22Rv1 (cell line): ENCODE measurements at regions not wholly inside any gene's neighbourhood (a gene's known extent, or its start where the extent isn't known, plus 50 kb on each side); places are given as distances from the start of the nearest gene placed in this dataset.

Experiments used
- H3K27ac ChIP-seq: fragments of 450-650 bp; 2 replicates; pipeline ENCODE4 v1.5.1; 2017
- CTCF ChIP-seq: fragments of 450-650 bp; IDR thresholded peaks from 2 replicates; pipeline ENCODE4 v1.5.1; 2017; ENCODE audit warnings: mild to moderate bottlenecking
- ZFX ChIP-seq: fragments of 450-650 bp; IDR thresholded peaks from 2 replicates; pipeline ENCODE4 v1.6.1; 2017; ENCODE audit warnings: antibody characterized with exemption, borderline replicate concordance

DNA sequence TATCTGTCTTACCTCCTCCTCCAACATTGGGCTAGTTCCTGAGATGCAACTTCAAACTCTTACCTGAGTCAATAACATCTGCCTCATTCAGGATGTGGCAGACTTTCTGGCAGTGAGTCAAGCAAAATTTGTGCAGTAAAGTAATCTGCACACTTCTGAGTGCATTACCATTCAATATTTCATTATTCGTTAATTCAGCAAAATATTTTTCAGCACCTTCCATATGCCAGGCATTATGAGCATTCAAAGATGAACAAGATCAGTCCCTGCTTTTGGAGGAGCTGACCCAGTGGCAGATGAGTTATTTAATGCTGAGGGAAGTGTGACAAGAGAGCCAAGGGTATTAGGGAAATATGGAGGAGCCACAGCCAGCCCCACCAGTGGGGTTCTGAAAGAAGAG lies 339.7 kb downstream of the LNPK start:
- TF ChIP-seq CTCF, result no peak
- no peak for TF ChIP-seq ZFX

GRCh38 chr2:175648577-175649063 lies 353.4 kb downstream of the LNPK start:
- TF ChIP-seq ZFX (no peak), CTCF (no peak)

More for the DNA sequence above, 339.7 kb downstream of the LNPK start:
- H3K27ac ChIP-seq, result no peak overlapping the region

GRCh38 chr2:175647058-175647457 lies 355.0 kb downstream of the LNPK start:
- H3K27ac ChIP-seq, result no peak overlapping the region
- TF ChIP-seq ZFX, result no peak
- no peak for TF ChIP-seq CTCF

More at GRCh38 chr2:175648577-175649063, 353.4 kb downstream of the LNPK start:
- H3K27ac ChIP-seq, result no peak overlapping the region

GRCh38 chr2:175640655-175641054 lies 361.4 kb downstream of the LNPK start:
- no peak overlapping the region for H3K27ac ChIP-seq
- no peak for TF ChIP-seq ZFX
- TF ChIP-seq CTCF, result no peak

GRCh38 chr2:175633227-175633626 lies 368.8 kb downstream of the LNPK start:
- H3K27ac ChIP-seq, result no peak overlapping the region
- TF ChIP-seq ZFX, result no peak
- TF ChIP-seq CTCF, result no peak

DNA sequence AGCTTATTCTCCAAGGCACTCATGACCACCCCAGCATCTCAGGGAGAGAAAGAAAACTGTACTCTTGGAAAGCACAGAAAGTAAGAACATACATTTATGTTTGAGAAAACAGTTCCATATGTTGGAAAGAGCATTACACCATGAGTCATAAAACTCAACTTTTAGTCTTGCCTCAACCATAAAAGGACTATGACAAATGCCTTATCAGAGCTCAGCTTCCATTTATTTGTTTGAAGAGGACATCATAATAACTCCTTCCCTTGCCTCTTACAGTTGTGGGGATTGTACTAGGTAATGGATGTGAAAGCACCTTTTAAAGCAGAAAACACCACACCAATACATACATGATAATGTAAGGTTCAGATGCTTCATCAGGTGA lies 370.8 kb downstream of the LNPK start:
- TF ChIP-seq CTCF, result no peak
- TF ChIP-seq ZFX, result no peak
- no peak overlapping the region for H3K27ac ChIP-seq

DNA sequence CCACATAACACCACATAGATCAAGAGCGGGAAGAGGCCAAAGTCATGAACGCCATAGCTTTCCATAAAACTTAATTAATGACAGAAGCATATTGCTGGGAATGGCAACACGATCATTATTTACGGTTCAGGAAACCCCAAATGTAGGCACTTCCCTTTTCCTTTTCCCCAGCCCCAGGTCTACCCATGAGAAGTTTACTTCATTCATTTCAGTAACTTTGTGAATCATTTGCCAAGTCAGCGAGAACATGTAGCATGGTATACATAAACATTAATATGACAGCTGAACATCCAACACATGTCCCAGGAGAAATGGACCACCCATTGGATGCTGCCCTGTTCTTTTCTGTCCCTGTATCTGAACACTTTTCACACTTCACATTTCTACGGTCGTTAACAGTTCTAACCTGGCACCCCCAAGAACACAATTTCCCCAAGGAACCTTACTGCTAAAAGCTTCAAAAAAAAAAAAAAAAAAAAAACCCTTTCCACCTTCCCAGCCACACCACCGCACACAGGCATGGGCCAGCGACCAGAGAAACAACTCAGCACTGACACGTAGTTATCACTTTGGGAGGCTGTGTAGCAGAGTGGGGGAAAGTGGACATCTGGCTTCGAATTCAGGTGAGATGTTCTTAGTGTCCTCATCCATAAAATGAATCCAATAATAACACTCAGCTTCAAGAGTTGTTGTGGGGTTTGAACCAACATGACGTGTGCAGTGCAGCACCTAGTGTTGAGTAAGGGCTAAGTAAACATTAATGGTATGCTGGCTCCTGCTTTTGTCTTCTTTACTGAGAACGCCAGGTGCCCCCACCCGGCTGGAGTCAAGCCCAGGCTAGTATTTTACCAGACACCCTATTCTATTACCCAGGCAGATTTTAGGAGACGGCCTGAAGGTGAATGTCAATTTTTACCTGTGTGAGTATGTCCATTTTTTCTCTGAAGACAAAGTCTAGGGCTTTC lies 371.5 kb downstream of the LNPK start:
- TF ChIP-seq CTCF (no peak), ZFX (no peak)
- no peak overlapping the region for H3K27ac ChIP-seq
